ENCODE measurements at regions not wholly inside any gene's neighbourhood (a gene's known extent, or its start where the extent isn't known, plus 50 kb on each side); places are given as distances from the start of the nearest gene placed in this dataset.

DNA sequence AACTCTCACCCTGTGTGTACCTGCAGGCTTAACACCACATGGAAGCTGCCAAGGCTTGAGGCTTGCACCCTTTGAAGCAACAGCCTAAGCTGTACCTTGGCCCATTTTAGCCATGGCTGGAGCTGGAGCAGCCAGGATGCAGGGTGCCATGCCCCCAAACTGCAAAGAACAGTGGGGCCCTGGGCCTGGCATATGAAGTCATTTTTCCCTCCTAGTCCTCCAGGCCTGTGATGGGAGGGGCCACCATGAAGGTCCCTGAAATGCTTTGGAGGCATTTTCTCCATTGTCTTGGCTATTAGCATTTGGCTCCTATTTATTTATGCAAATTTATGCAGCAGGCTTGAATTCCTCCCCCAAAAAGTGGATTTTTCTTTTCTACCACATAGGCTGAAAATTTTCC lies 238.4 kb downstream of the CDCA7 start:
- Histone ChIP-seq H3K4me3 (replicated peaks; ENCODE audit: insufficient read depth, low read length) (no peak overlapping the region), H3K27me3 (ENCODE audit: insufficient read depth, poor library complexity, severe bottlenecking) (no peaks in the 10 kb centered on the region), H3K27ac (replicated peaks) (no peak overlapping the region)
- no peak for DNase-seq (ENCODE audit: low read depth in 1 of 2, low spot score in 1 of 2)
- TF ChIP-seq, protein P1, sequence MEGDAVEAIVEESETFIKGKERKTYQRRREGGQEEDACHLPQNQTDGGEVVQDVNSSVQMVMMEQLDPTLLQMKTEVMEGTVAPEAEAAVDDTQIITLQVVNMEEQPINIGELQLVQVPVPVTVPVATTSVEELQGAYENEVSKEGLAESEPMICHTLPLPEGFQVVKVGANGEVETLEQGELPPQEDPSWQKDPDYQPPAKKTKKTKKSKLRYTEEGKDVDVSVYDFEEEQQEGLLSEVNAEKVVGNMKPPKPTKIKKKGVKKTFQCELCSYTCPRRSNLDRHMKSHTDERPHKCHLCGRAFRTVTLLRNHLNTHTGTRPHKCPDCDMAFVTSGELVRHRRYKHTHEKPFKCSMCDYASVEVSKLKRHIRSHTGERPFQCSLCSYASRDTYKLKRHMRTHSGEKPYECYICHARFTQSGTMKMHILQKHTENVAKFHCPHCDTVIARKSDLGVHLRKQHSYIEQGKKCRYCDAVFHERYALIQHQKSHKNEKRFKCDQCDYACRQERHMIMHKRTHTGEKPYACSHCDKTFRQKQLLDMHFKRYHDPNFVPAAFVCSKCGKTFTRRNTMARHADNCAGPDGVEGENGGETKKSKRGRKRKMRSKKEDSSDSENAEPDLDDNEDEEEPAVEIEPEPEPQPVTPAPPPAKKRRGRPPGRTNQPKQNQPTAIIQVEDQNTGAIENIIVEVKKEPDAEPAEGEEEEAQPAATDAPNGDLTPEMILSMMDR (IDR thresholded peaks at IDR 0.05; ENCODE audit: insufficient read depth, low read length): no peak
- TF ChIP-seq POLR2AphosphoS5 (IDR thresholded peaks at IDR 0.05; ENCODE audit: low read depth) (no peak), SPI1 (IDR thresholded peaks at IDR 0.05; ENCODE audit: borderline replicate concordance, low read depth) (no peak), GABPA (IDR thresholded peaks at IDR 0.05; ENCODE audit: low read depth) (no peak)
- TF ChIP-seq, protein P2, sequence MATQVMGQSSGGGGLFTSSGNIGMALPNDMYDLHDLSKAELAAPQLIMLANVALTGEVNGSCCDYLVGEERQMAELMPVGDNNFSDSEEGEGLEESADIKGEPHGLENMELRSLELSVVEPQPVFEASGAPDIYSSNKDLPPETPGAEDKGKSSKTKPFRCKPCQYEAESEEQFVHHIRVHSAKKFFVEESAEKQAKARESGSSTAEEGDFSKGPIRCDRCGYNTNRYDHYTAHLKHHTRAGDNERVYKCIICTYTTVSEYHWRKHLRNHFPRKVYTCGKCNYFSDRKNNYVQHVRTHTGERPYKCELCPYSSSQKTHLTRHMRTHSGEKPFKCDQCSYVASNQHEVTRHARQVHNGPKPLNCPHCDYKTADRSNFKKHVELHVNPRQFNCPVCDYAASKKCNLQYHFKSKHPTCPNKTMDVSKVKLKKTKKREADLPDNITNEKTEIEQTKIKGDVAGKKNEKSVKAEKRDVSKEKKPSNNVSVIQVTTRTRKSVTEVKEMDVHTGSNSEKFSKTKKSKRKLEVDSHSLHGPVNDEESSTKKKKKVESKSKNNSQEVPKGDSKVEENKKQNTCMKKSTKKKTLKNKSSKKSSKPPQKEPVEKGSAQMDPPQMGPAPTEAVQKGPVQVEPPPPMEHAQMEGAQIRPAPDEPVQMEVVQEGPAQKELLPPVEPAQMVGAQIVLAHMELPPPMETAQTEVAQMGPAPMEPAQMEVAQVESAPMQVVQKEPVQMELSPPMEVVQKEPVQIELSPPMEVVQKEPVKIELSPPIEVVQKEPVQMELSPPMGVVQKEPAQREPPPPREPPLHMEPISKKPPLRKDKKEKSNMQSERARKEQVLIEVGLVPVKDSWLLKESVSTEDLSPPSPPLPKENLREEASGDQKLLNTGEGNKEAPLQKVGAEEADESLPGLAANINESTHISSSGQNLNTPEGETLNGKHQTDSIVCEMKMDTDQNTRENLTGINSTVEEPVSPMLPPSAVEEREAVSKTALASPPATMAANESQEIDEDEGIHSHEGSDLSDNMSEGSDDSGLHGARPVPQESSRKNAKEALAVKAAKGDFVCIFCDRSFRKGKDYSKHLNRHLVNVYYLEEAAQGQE (IDR thresholded peaks at IDR 0.05; ENCODE audit: insufficient replicate concordance, low read depth): no peak

DNA sequence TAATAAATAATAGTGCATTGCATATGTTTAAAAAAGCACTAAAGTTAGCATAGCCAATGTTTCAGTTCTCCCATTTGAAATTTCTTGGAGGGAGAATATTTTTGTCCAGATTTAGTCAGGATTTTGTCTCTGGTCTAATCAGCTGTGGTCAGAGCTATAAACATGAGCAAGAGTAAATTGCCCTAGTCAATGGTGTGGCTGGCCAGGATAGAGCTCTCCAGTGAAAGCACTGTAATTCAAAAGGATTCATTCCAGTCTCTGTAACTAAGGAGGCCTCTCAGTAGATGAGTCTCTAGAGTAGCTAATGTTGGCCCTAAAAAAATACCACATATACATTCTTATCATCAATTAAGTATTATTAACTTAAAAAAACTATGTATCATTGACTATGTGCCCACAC lies 241.6 kb downstream of the CDCA7 start:
- Histone ChIP-seq H3K27me3 (ENCODE audit: insufficient read depth, poor library complexity, severe bottlenecking) (no peaks in the 10 kb centered on the region), H3K27ac (replicated peaks) (no peak overlapping the region), H3K4me3 (replicated peaks; ENCODE audit: insufficient read depth, low read length) (no peak overlapping the region)
- DNase-seq (ENCODE audit: low read depth in 1 of 2, low spot score in 1 of 2): no peak
- TF ChIP-seq SPI1 (IDR thresholded peaks at IDR 0.05; ENCODE audit: borderline replicate concordance, low read depth): no peak
- TF ChIP-seq, protein P1 (IDR thresholded peaks at IDR 0.05; ENCODE audit: insufficient read depth, low read length): no peak
- TF ChIP-seq, protein P2 (IDR thresholded peaks at IDR 0.05; ENCODE audit: insufficient replicate concordance, low read depth): no peak
- TF ChIP-seq GABPA (IDR thresholded peaks at IDR 0.05; ENCODE audit: low read depth): no peak
- TF ChIP-seq POLR2AphosphoS5 (IDR thresholded peaks at IDR 0.05; ENCODE audit: low read depth): no peak

DNA sequence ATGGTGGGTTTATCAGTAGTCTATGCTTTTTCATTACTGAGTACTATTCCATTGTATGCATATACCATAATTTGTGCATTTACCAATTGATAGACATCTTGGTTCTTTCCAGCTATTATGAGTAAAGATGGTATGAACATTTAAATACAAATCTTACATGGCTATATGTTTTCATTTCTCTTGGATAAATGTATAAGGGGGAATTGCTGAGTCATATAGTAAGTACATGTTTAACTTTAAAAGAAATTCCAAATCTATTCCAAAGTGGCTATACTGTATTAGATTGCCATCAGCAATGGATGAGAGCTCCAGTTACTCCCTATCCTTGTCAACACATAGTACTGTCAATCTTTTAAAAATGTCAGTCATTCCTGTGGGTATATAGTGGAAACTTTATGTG lies 243.9 kb downstream of the CDCA7 start:
- TF ChIP-seq, protein P2 (IDR thresholded peaks at IDR 0.05; ENCODE audit: insufficient replicate concordance, low read depth): no peak
- TF ChIP-seq SPI1 (IDR thresholded peaks at IDR 0.05; ENCODE audit: borderline replicate concordance, low read depth) (no peak), GABPA (IDR thresholded peaks at IDR 0.05; ENCODE audit: low read depth) (no peak), POLR2AphosphoS5 (IDR thresholded peaks at IDR 0.05; ENCODE audit: low read depth) (no peak)
- TF ChIP-seq, protein P1 (IDR thresholded peaks at IDR 0.05; ENCODE audit: insufficient read depth, low read length): no peak
- no peak for DNase-seq (ENCODE audit: low read depth in 1 of 2, low spot score in 1 of 2)
- Histone ChIP-seq H3K4me3 (replicated peaks; ENCODE audit: insufficient read depth, low read length) (no peak overlapping the region), H3K27ac (replicated peaks) (no peak overlapping the region), H3K27me3 (ENCODE audit: insufficient read depth, poor library complexity, severe bottlenecking) (no peaks in the 10 kb centered on the region)
